AG04449 (cell line): ENCODE measurements at regions not wholly inside any gene's neighbourhood (a gene's known extent, or its start where the extent isn't known, plus 50 kb on each side); places are given as distances from the start of the nearest gene placed in this dataset.

Experiments
- CTCF ChIA-PET: fragments of 350-600 bp; formaldehyde crosslinking; extraction: SDS; loops from one replicate; lab custom pipeline; 2021; ENCODE audit warnings: antibody characterized with exemption; lab: Yijun Ruan, JAX
- POLR2A ChIA-PET: fragments of 400-600, 350-600 bp; formaldehyde crosslinking; extraction: SDS; loops from one replicate; lab custom pipeline; 2020; ENCODE audit warnings: antibody characterized with exemption, inconsistent platforms; lab: Yijun Ruan, JAX
- DNase-seq: peaks from one replicate; pipeline ENCODE4 v3.0.0-alpha.2; 2010; ENCODE audit warnings: low read depth, low spot score
- H3K4me3 ChIP-seq: 2 replicates; pipeline ENCODE4 v1.5.1; 2011; ENCODE audit warnings: low read depth, mild to moderate bottlenecking, control low read depth, low read length
- CTCF ChIP-seq: IDR thresholded peaks from one replicate; pipeline ENCODE4 v1.5.1; 2011; ENCODE audit warnings: mild to moderate bottlenecking, moderate library complexity, low read length, control low read depth, inconsistent platforms; ENCODE audit not compliant: insufficient read depth; ENCODE audit errors: missing control alignments

DNA sequence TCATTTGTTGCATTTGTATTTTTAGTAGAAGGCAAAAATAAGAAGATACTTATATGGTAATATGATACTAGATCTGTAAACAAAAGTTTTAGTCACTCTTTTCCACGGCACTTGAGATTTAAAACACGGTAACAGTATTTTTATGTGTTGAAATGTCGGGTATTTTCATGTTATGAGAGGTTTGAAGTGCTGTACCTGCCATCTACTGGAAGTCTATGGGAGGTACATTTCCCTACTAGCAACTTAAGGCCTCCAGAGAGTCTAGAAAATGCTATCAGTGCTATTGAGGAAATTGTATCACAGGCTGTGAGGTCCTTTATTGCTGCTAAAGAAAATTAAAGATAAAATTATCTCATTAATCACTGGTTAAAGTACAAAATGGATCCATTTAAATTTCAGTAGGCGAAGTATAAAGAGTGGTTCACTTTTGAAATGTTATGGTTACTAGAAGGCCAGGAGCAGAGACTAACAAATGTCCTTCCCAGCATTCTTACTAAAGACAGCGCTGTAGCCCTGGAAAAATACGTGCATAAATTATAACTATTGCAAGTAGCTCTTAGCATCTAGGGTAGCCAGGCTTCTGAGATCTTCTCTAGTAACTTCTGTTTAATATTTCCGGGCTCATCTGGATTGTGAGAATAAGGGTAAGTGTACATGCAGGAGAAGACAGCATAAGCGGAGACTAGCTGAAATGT lies 77.6 kb upstream of the PRKD1 start:
- H3K4me3 ChIP-seq, result no peak overlapping the region
- TF ChIP-seq CTCF, result peak; percentile 57
- ChIA-PET CTCF (interaction anchor here (0.7 to 2.9 kb wide), 16 partner anchors 9 to 1252 kb away, joined by 3 to 38 read pairs (median 4); no protein-coding TSS in a partner anchor), POLR2A (no interaction called here)
- DNase-seq, result peak; percentile 28

DNA sequence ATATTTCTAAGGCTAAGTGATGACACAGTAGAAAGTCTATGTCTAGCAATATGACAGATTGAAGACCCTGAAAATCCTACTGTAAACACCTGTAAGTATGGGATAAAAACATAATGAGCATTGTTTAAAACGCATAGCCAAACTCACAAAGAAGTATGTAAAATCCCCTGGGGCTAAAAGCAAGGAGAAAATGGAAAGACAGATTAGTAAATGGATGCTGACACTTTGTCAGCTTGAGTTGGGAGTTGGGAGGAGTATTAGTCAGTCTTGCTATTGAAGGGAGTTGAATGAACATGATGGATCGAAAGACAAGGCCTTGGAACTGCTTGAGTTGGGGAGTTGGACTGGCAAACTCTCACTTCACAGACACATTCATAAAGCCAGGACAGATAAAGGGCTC lies 79.0 kb upstream of the PRKD1 start:
- ChIA-PET POLR2A (no interaction called here), CTCF (interaction anchor here (0.6 to 2.9 kb wide), 7 partner anchors 10 to 1252 kb away, joined by 3 to 38 read pairs (median 4); no protein-coding TSS in a partner anchor)
- DNase-seq, result no peak
- no peak for TF ChIP-seq CTCF
- no peak overlapping the region for H3K4me3 ChIP-seq

- POLR2A ChIA-PET, result no interaction called here
- CTCF ChIA-PET, result no interaction called here
- no peak for DNase-seq
These were observed 87.8 kb upstream of the PRKD1 start for GRCh38 chr14:30015489-30015888.

GRCh38 chr14:30016002-30016401 lies 88.4 kb upstream of the PRKD1 start:
- POLR2A ChIA-PET, result no interaction called here
- TF ChIP-seq CTCF, result no peak
- CTCF ChIA-PET, result no interaction called here
- DNase-seq, result no peak
- no peak overlapping the region for H3K4me3 ChIP-seq

More at GRCh38 chr14:30015489-30015888, 87.8 kb upstream of the PRKD1 start:
- no peak overlapping the region for H3K4me3 ChIP-seq
- no peak for TF ChIP-seq CTCF

DNA sequence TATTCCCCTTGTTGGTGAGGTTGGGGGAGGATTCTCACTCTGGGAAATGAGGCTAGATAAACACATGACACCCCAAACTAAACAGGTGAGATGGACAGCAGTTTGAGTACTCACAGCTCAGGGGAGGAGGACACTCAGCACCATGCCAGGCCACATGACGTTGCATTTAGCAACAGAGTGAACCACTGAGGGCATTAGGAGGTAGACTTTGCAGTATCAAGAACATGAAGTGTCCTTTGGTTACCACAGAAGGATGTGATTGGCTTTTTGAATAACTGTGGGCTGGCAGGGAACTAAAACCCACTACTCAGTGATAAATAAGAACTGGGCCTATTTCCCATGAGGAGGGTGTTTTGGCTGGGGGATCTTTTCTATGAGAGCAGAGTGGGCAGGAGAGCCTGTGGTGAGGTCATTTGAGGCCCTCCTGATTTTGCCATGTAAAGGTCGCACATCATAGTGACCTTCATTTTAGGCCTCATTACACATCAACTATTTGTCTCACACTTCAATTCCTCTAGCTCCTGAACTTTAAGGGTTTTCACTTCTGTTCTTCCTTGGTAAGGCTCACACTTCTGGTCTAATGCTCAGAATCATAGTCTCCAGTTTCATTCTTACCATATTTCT lies 89.8 kb upstream of the PRKD1 start:
- no peak for TF ChIP-seq CTCF
- no peak for DNase-seq
- ChIA-PET POLR2A (no interaction called here), CTCF (no interaction called here)
- no peak overlapping the region for H3K4me3 ChIP-seq

GRCh38 chr14:30020271-30020670 lies 92.6 kb upstream of the PRKD1 start:
- no peak overlapping the region for H3K4me3 ChIP-seq
- ChIA-PET POLR2A (no interaction called here), CTCF (interaction anchor here (0.6 kb wide), 1 partner anchor 472 kb away, joined by 4 read pairs; no protein-coding TSS in a partner anchor)
- no peak for TF ChIP-seq CTCF
- no peak for DNase-seq
